Mononuclear cell (primary cell): ENCODE measurements at regions not wholly inside any gene's neighbourhood (a gene's known extent, or its start where the extent isn't known, plus 50 kb on each side); places are given as distances from the start of the nearest gene placed in this dataset.

Experiments
- H3K27me3 ChIP-seq: 2 replicates; pipeline ENCODE4 v1.6.0; 2011; ENCODE audit warnings: low read length, control low read depth; ENCODE audit not compliant: insufficient read depth
- H3K4me1 ChIP-seq: 2 replicates; pipeline ENCODE4 v1.5.1; 2011; ENCODE audit warnings: mild to moderate bottlenecking, low read length, control low read depth; ENCODE audit not compliant: insufficient read depth
- H3K4me3 ChIP-seq: 2 replicates; pipeline ENCODE4 v1.5.1; 2011; ENCODE audit warnings: mild to moderate bottlenecking, low read length, moderate library complexity
- H3K9me3 ChIP-seq: 2 replicates; pipeline ENCODE4 v1.5.1; 2011; ENCODE audit warnings: low read depth, mild to moderate bottlenecking, control low read depth, low read length

GRCh38 chr17:70230850-70231640 lies 61.7 kb downstream of the KCNJ2 start:
- peaks cover 12% of the 10 kb centered on the region for H3K4me1 ChIP-seq
- no peaks in the 10 kb centered on the region for H3K27me3 ChIP-seq
- H3K9me3 ChIP-seq = no peaks in the 10 kb centered on the region
- no peak overlapping the region for H3K4me3 ChIP-seq

- peaks cover 12% of the 10 kb centered on the region for H3K4me1 ChIP-seq
- H3K9me3 ChIP-seq = no peaks in the 10 kb centered on the region
- no peaks in the 10 kb centered on the region for H3K27me3 ChIP-seq
- no peak overlapping the region for H3K4me3 ChIP-seq
Measured at GRCh38 chr17:70232466-70232865, 63.1 kb downstream of the KCNJ2 start.

GRCh38 chr17:70235252-70235651 lies 65.9 kb downstream of the KCNJ2 start:
- H3K4me3 ChIP-seq = no peak overlapping the region
- no peaks in the 10 kb centered on the region for H3K27me3 ChIP-seq
- H3K9me3 ChIP-seq = no peaks in the 10 kb centered on the region
- H3K4me1 ChIP-seq = peaks cover 12% of the 10 kb centered on the region

- H3K4me3 ChIP-seq = no peak overlapping the region
- no peaks in the 10 kb centered on the region for H3K9me3 ChIP-seq
- H3K4me1 ChIP-seq = no peaks in the 10 kb centered on the region
- H3K27me3 ChIP-seq = no peaks in the 10 kb centered on the region
Measured at GRCh38 chr17:70238228-70238627, 68.9 kb downstream of the KCNJ2 start.

- no peak overlapping the region for H3K4me3 ChIP-seq
- no peaks in the 10 kb centered on the region for H3K9me3 ChIP-seq
- no peaks in the 10 kb centered on the region for H3K4me1 ChIP-seq
- H3K27me3 ChIP-seq = no peaks in the 10 kb centered on the region
Measured at GRCh38 chr17:70238646-70239045, 69.3 kb downstream of the KCNJ2 start.

GRCh38 chr17:70239391-70239826 lies 70.1 kb downstream of the KCNJ2 start:
- H3K4me3 ChIP-seq = no peak overlapping the region

GRCh38 chr17:70241071-70241470 lies 71.7 kb downstream of the KCNJ2 start:
- H3K4me1 ChIP-seq = no peaks in the 10 kb centered on the region
- H3K27me3 ChIP-seq = no peaks in the 10 kb centered on the region
- H3K4me3 ChIP-seq = no peak overlapping the region
- H3K9me3 ChIP-seq = no peaks in the 10 kb centered on the region

More at GRCh38 chr17:70239391-70239826, 70.1 kb downstream of the KCNJ2 start:
- no peaks in the 10 kb centered on the region for H3K27me3 ChIP-seq
- H3K9me3 ChIP-seq = no peaks in the 10 kb centered on the region
- no peaks in the 10 kb centered on the region for H3K4me1 ChIP-seq

- Histone ChIP-seq H3K4me1 (no peaks in the 10 kb centered on the region), H3K27me3 (no peaks in the 10 kb centered on the region), H3K9me3 (no peaks in the 10 kb centered on the region), H3K4me3 (no peak overlapping the region)
Measured at GRCh38 chr17:70242781-70243437, 73.6 kb downstream of the KCNJ2 start.

- Histone ChIP-seq H3K27me3 (no peaks in the 10 kb centered on the region), H3K9me3 (no peaks in the 10 kb centered on the region), H3K4me3 (no peak overlapping the region), H3K4me1 (no peaks in the 10 kb centered on the region)
Measured at GRCh38 chr17:70251706-70252105, 82.4 kb downstream of the KCNJ2 start.

- Histone ChIP-seq H3K27me3 (no peaks in the 10 kb centered on the region), H3K9me3 (no peaks in the 10 kb centered on the region), H3K4me1 (no peaks in the 10 kb centered on the region), H3K4me3 (no peak overlapping the region)
Measured at GRCh38 chr17:70254735-70255460, 85.6 kb downstream of the KCNJ2 start.

GRCh38 chr17:70256751-70257150 lies 87.4 kb downstream of the KCNJ2 start:
- H3K9me3 ChIP-seq = no peaks in the 10 kb centered on the region
- H3K4me3 ChIP-seq = no peak overlapping the region
- no peaks in the 10 kb centered on the region for H3K27me3 ChIP-seq

GRCh38 chr17:70258465-70258864 lies 89.1 kb downstream of the KCNJ2 start:
- no peaks in the 10 kb centered on the region for H3K27me3 ChIP-seq
- H3K9me3 ChIP-seq = no peaks in the 10 kb centered on the region
- H3K4me1 ChIP-seq = no peaks in the 10 kb centered on the region
- H3K4me3 ChIP-seq = no peak overlapping the region

More at GRCh38 chr17:70256751-70257150, 87.4 kb downstream of the KCNJ2 start:
- no peaks in the 10 kb centered on the region for H3K4me1 ChIP-seq

GRCh38 chr17:70259400-70259799 lies 90.1 kb downstream of the KCNJ2 start:
- Histone ChIP-seq H3K9me3 (no peaks in the 10 kb centered on the region), H3K4me3 (no peak overlapping the region), H3K27me3 (no peaks in the 10 kb centered on the region), H3K4me1 (no peaks in the 10 kb centered on the region)

- H3K4me3 ChIP-seq = no peak overlapping the region
- no peaks in the 10 kb centered on the region for H3K9me3 ChIP-seq
- H3K27me3 ChIP-seq = no peaks in the 10 kb centered on the region
- H3K4me1 ChIP-seq = peaks cover 7% of the 10 kb centered on the region
Measured at GRCh38 chr17:70261170-70261569, 91.8 kb downstream of the KCNJ2 start.

- Histone ChIP-seq H3K27me3 (no peaks in the 10 kb centered on the region), H3K4me3 (no peak overlapping the region), H3K4me1 (peaks cover 8% of the 10 kb centered on the region), H3K9me3 (no peaks in the 10 kb centered on the region)
Measured at GRCh38 chr17:70265471-70265870, 96.1 kb downstream of the KCNJ2 start.
